BE2C (cell line): ENCODE measurements at regions not wholly inside any gene's neighbourhood (a gene's known extent, or its start where the extent isn't known, plus 50 kb on each side); places are given as distances from the start of the nearest gene placed in this dataset.

ENCODE experiments used
- DNase-seq: peaks from one replicate; pipeline ENCODE4 v3.0.0-alpha.2; 2020
- H3K27me3 ChIP-seq: fragments of 250-450 bp; sonication (Bioruptor Pico); 2 replicates; pipeline ENCODE4 v1.5.1; 2020; ENCODE audit warnings: mild to moderate bottlenecking
- H3K36me3 ChIP-seq: fragments of 250-450 bp; sonication (Bioruptor Pico); 2 replicates; pipeline ENCODE4 v1.5.1; 2020; ENCODE audit warnings: mild to moderate bottlenecking
- H3K4me1 ChIP-seq: fragments of 250-450 bp; sonication (Bioruptor Pico); 2 replicates; pipeline ENCODE4 v1.5.1; 2020
- H3K4me3 ChIP-seq: 2 replicates; pipeline ENCODE4 v1.5.1; 2011; ENCODE audit warnings: low read depth, low read length
- H3K9me3 ChIP-seq: fragments of 250-450 bp; sonication (Bioruptor Pico); 2 replicates; pipeline ENCODE4 v1.5.1; 2020
- TF ChIP-seq, protein P1 (sequence below): IDR thresholded peaks from 2 replicates; pipeline ENCODE4 v1.5.1; 2012; ENCODE audit warnings: mild to moderate bottlenecking, low read depth, low read length

DNA sequence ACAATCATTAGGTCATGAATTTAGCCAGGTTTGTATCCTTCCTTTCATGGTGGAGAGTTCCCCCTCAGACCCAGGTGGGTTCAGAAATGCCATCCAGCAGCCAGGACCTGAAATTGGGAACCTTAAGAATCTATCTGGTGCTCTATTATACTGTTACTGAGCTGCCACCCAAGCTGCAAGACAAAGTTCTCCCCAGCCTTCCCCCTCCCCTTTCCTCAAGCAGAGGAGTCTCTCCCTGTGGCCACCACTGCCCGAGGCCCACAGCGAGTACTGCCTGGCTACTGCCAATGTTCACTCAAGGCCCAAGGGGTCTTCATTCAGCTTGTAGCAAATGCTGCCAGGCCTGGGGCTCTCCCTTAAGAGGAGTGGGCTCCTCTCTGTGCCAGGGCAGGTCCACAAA is 133.8 kb downstream of the TMEM38B start:
- TF ChIP-seq, protein P1, sequence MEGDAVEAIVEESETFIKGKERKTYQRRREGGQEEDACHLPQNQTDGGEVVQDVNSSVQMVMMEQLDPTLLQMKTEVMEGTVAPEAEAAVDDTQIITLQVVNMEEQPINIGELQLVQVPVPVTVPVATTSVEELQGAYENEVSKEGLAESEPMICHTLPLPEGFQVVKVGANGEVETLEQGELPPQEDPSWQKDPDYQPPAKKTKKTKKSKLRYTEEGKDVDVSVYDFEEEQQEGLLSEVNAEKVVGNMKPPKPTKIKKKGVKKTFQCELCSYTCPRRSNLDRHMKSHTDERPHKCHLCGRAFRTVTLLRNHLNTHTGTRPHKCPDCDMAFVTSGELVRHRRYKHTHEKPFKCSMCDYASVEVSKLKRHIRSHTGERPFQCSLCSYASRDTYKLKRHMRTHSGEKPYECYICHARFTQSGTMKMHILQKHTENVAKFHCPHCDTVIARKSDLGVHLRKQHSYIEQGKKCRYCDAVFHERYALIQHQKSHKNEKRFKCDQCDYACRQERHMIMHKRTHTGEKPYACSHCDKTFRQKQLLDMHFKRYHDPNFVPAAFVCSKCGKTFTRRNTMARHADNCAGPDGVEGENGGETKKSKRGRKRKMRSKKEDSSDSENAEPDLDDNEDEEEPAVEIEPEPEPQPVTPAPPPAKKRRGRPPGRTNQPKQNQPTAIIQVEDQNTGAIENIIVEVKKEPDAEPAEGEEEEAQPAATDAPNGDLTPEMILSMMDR = no peak
- H3K4me1 ChIP-seq = no peaks in the 10 kb centered on the region
- no peaks in the 10 kb centered on the region for H3K9me3 ChIP-seq

DNA sequence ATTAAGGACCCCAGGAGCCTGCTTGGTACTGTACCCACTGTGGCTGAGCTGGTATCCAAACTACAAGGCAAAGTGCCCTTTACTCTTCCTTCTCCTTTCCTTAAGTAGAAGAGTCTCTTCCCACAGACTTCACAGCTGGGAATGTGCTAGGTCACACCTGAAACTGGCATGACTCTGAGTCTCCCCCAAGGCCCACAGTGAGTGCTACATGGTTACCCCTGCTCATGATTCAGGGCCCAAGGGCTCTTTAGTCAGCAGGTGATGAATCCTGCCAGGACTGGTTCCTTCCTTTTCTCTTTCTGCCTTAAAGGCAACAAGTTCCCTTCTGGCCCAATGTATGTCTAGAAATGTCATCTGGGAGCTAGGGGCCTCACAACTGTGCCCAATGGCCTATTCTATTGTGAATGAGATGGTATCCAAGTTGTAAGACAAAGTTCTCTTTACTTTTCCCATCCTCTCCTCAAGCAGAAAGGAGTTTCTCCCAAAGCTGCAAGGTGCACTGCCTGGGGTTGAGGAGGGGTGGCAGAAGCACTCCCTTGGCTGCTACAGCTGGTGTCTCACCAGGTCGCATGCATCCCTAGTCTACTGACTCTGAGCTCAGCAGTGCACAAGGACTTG is 134.4 kb downstream of the TMEM38B start:
- no peaks in the 10 kb centered on the region for H3K27me3 ChIP-seq
- H3K9me3 ChIP-seq = no peaks in the 10 kb centered on the region
- no peak for DNase-seq
- H3K4me3 ChIP-seq = no peak overlapping the region
- TF ChIP-seq, protein P1 = no peak
- no peaks in the 10 kb centered on the region for H3K4me1 ChIP-seq
- no peaks in the 10 kb centered on the region for H3K36me3 ChIP-seq

More for the DNA sequence above, 133.8 kb downstream of the TMEM38B start:
- Histone ChIP-seq H3K36me3 (no peaks in the 10 kb centered on the region), H3K4me3 (no peak overlapping the region), H3K27me3 (no peaks in the 10 kb centered on the region)
- DNase-seq = no peak

DNA sequence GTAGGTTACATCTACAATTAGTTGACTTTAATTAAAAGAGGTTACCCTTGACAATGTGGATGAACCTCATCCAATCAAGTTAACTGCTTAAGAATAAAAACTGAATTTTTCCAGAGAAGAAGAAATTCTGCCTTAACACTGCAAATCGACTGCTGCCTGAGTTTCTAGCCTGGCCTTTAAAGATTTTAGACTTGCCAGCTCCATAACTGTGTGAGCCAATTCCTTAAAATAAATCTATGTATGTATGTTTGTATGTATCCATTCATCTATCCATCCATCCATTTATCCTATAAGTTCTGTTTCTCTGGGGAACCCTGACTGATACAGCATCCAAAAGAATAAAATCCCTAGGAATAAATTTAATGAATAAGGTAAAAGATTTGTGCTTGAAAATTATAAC is 136.1 kb downstream of the TMEM38B start:
- no peaks in the 10 kb centered on the region for H3K27me3 ChIP-seq
- DNase-seq = no peak
- TF ChIP-seq, protein P1 = no peak

DNA sequence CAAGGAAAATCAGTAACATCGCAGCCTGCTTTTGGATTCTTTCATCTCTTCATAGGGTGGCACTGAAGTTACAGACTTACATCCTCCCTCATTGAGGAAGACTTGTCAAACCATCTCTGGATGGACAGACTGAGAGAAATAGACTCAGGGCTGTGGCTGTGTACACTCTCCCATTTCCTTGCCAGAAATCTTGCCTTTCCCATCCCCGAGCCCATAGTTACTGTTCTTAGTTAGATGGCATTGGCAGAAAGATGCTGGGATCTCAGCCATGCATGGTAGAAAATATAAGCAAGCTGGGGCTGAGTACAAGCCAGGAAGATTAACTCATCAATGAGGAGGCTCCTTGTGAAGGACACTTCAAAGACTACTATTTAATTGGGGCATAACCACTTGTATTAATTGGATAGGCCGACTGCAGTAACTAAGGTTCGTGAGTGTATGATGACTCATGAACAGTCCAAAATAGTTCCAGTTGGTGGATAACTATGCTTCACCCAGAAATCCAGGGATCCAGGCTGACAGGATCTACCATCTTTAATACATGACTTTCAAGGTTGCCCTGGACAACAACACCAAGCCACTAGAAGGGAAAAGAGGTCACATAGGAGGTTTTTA is 137.9 kb downstream of the TMEM38B start:
- no peak for DNase-seq
- TF ChIP-seq, protein P1 = no peak
- no peaks in the 10 kb centered on the region for H3K36me3 ChIP-seq
- H3K4me1 ChIP-seq = peaks cover 4% of the 10 kb centered on the region; the same call in 1 of the 2 replicates
- no peaks in the 10 kb centered on the region for H3K9me3 ChIP-seq
- no peaks in the 10 kb centered on the region for H3K27me3 ChIP-seq
- no peak overlapping the region for H3K4me3 ChIP-seq

More for the DNA sequence above, 136.1 kb downstream of the TMEM38B start:
- H3K4me3 ChIP-seq = no peak overlapping the region
- H3K4me1 ChIP-seq = peaks cover 4% of the 10 kb centered on the region; the same call in 1 of the 2 replicates
- no peaks in the 10 kb centered on the region for H3K9me3 ChIP-seq
- no peaks in the 10 kb centered on the region for H3K36me3 ChIP-seq

DNA sequence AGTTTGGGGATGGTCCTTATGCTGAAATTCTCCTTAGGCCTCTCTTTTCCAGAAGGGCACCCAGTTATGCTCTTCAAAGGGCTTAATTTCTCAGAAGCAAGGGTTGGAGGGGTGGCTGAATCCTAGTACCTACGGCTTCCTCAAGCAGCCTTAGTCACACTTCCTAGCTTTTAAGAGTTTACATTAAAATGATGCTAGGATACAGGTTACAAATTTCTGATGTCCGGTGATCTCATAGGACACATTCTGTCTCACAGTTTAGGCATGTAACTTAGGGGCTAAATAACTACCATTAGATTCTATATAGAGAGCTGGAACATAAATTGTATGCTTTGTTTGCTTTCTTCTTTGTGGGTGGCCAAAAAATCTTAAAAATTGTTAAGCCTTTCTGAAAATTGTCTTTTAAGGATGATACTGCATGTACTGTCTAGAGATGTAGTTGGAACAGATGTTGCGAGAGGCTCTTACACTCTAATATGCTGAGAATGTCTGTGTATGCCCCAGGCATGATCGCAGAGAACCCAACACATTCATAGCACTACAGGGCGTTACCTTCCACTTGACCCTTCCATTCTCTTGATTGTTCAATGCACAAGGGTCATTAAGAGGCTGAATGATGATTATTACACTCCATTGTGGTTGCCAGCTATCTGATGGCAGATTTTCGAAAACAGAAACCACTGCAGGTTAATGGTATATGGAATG is 139.1 kb downstream of the TMEM38B start:
- Histone ChIP-seq H3K36me3 (no peaks in the 10 kb centered on the region), H3K4me1 (peaks cover 4% of the 10 kb centered on the region; the same call in 1 of the 2 replicates), H3K9me3 (no peaks in the 10 kb centered on the region), H3K27me3 (no peaks in the 10 kb centered on the region), H3K4me3 (no peak overlapping the region)
- DNase-seq = no peak
- TF ChIP-seq, protein P1 = no peak

DNA sequence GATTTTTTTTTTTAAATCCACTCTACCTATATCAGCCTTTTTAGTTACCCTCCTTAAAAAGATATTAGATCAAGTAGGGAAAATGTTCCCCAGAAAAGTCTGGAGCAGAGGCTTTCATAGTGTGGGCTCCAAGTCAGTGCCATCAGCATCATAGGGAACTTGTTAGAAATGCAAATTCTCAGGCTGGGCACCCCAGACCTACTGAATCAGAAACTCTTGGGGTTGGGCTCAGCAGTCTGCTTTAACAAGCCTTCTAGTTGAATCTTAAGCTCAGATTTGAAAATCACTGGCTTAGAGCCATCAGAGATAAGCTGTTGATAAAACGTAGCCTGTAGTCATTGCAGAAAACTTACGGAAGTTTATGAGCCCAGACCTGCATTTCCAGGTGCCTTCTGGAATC is 140.1 kb downstream of the TMEM38B start:
- H3K4me3 ChIP-seq = no peak overlapping the region
- TF ChIP-seq, protein P1 = no peak
- no peaks in the 10 kb centered on the region for H3K9me3 ChIP-seq
- no peak for DNase-seq
- no peaks in the 10 kb centered on the region for H3K36me3 ChIP-seq
- H3K27me3 ChIP-seq = no peaks in the 10 kb centered on the region
- peaks cover 4% of the 10 kb centered on the region; the same call in 1 of the 2 replicates for H3K4me1 ChIP-seq
